Sciatic nerve (tissue), 2 donors: ENCODE measurements at regions not wholly inside any gene's neighbourhood (a gene's known extent, or its start where the extent isn't known, plus 50 kb on each side); places are given as distances from the start of the nearest gene placed in this dataset.

Experiments
- ATAC-seq: fragments of 200-7000 bp; cut with Tn5 transposase; one replicate; pipeline ENCODE4 v1.9.1; 2020; ENCODE audit warnings: mild to moderate bottlenecking, moderate library complexity
- DNase-seq: peaks from one replicate; pipeline ENCODE4 v3.0.0-alpha.2; 2020; ENCODE audit warnings: low spot score
- intact Hi-C: fragments of 100-400 bp; cut with DNase I; formaldehyde crosslinking; loops from one replicate; pipeline ENCODE4 v1.14.2; 2022
- donor health status: DM: no; HTN: no; CAD: no.
- donor health status: DM: no; HTN: no; CAD: no.

DNA sequence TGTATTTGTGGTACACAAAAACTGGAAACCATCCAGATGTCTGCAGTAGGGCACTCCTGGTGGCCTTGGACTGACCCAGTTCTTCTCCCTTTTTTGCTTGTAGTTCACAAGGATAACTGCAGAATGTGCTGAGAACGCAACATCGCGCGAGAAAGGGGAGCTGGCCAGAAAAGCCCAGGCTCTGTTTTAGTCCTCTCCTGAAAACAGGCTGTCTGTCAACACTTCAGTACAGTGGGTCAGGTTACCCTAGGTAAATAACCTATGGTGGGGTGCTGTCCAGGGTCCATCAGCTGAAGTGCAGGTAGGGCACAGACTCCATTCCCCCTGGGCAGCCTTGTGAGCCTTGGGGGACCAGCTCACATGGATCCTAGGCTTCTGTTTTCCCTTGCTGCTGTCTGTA is 495.8 kb downstream of the MDFIC start:
- DNase-seq, result no peak
- intact Hi-C loops, result no loop called here
- ATAC-seq, result no peak

DNA sequence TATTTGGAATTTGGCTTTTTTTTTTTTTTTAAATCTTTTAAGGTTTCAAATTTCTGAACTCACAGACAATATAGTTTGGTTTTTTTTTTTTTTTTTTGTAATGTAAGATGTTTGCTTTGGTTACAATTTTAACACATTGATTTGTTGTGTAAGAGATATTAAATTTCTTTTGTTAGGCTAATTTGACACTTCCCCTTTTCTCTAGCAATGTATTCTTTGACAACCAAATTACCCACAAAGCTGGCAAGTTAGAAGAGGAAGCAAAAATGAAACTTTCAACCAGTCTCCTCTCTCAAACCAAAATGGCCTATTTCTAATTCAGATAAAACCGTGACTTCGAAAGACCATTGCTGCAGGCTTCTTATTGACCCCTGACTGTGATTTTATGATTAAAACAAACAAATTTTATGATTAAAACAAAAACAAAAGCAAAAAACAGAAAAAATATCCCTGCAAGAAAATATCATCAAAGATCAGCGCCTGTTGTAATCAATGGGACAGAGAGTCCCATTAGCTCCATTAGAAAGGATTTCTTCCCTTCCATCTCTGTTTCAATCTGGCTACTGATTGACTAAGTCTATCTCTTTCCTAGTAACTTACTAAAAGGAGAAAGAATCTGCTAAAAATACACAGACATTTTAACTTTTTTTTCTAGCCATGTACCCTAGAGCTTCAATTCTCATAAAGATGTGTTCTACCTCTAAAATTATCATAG is 489.2 kb downstream of the MDFIC start:
- ATAC-seq, result no peak
- intact Hi-C loops, result no loop called here
- no peak for DNase-seq

- intact Hi-C loops, result no loop called here
- DNase-seq (no peak), ATAC-seq (no peak)
These were observed 488.5 kb downstream of the MDFIC start for GRCh38 chr7:115410434-115410820.

- intact Hi-C loops, result no loop called here
- ATAC-seq, result no peak
- no peak for DNase-seq
These were observed 488.0 kb downstream of the MDFIC start for GRCh38 chr7:115409682-115410433.

DNA sequence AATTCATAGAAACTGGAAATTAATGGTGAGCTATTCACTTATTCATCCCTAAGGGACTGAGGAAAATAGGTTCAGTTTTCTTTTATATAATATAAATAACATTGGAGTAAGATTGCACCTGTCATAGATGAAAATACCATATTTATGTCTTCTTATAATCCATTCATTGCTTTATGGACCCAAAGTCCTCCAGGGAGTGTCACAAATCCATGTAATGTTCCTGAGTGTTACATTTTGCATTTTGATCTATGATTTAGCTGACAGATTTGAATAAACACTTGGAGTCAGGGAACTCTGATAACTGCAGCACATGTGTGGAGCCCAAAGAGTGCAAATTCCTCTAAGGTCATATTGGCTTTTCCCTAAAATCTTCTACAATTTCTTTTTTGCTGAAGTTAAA is 484.3 kb downstream of the MDFIC start:
- no peak for ATAC-seq
- DNase-seq, result no peak
- intact Hi-C loops, result no loop called here

- ATAC-seq (no peak), DNase-seq (no peak)
- intact Hi-C loops, result no loop called here
These were observed 465.2 kb downstream of the MDFIC start for GRCh38 chr7:115387137-115387536.

- DNase-seq (no peak), ATAC-seq (no peak)
- intact Hi-C loops, result no loop called here
These were observed 457.4 kb downstream of the MDFIC start for GRCh38 chr7:115379321-115379720.

DNA sequence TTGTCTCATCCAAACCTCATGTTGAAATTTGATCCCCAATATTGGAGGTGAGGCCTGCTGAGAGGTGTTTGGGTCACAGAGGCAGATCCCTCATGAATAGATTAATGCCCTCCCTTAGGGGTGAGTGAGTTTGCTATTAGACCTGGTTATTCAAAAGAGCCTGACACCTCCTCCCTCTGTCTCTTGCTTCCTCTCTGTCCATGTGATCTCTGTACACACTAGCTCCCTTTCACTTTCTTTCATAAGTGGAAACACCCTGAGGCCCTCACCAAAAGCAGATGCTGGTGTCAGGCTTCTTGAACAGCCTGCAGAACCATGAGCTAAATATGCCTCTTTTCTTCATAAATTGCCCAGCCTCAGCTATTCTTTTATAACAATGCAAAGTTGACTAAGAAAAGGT is 447.1 kb downstream of the MDFIC start:
- ATAC-seq (no peak), DNase-seq (no peak)
- intact Hi-C loops, result no loop called here

- ATAC-seq (no peak), DNase-seq (no peak)
- intact Hi-C loops, result no loop called here
These were observed 442.0 kb downstream of the MDFIC start for GRCh38 chr7:115363916-115364315.

DNA sequence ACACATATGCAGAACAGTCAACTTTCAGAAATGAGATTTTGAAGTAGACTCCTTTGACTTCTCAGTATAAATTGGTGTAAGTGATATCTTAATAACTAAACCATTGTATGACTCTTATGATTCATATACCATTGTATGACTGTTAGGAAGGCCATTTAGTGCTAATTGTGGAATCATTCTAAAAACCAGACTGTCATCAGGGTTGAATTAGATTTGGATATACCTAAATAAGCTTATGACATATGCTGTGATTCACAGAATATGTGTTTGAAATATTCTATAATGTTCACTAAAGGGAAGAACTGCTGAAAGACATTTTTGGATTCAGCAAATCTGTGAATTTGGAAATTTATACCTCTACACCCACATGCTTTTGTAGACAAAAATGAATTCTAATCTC is 438.1 kb downstream of the MDFIC start:
- DNase-seq (no peak), ATAC-seq (no peak)
- intact Hi-C loops, result no loop called here

GRCh38 chr7:115359119-115359518 is 437.2 kb downstream of the MDFIC start:
- intact Hi-C loops, result no loop called here
- ATAC-seq (no peak), DNase-seq (no peak)

- DNase-seq (no peak), ATAC-seq (no peak)
- intact Hi-C loops, result no loop called here
These were observed 435.8 kb downstream of the MDFIC start for GRCh38 chr7:115357703-115357999.

DNA sequence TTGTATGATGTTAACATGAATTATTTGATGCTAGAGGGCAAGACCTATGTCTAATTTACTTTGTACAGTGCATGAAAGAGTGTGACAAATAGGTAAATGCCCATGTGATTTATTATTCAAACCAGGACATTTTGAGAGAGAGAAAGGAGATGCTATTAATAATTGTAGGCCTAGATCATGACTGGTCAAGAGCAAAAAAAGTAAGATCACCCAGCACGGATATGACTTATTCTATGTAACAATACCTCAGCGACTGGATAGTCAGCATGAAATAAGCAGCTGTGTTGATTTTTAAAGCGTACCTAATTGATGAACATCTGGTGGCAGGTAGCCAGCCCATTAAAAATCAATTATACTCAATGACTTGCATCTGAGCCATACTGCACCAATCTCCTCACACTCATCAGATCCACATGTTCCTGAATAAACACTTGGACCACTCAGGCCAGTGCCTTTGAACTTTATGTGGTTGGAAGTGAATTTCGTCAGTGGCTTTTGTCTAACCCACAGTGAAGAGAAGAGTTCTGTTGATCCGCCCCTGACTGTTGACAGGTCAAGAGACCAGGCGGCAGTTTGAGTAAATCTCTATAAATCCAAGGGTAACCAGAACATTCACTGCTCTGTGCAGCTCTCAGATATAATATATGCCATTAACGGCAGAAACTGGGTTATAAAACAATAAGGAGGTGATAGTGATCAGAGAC is 435.3 kb downstream of the MDFIC start:
- intact Hi-C loops, result no loop called here
- ATAC-seq (no peak), DNase-seq (no peak)

DNA sequence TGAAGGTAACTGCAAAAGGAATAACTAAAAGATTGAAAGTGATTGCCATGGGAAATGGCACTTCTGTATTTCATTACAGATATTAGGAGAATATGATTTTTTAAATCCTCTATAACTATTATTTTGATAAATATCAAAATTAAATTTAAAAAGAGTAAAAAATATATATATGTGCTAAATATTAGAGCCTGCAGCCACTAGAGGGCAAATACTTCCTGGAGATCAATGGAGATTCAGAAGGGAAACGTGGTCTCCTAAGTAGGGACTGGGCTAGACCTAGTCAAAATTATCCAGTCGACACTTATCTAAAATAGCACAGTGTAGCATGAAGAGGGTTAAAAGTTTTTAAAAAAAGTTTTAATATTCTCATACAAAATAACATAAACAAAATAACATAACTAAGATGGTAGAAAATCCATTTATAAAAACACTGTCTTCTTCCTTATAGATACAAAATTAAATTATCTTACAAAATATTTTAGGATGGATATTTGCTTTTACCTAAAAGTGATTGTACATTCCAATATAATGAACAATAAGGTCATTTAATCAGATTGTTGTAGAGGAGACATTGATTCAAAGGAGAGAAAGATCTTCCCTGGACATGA is 434.3 kb downstream of the MDFIC start:
- no peak for DNase-seq
- intact Hi-C loops, result no loop called here
- ATAC-seq, result no peak

DNA sequence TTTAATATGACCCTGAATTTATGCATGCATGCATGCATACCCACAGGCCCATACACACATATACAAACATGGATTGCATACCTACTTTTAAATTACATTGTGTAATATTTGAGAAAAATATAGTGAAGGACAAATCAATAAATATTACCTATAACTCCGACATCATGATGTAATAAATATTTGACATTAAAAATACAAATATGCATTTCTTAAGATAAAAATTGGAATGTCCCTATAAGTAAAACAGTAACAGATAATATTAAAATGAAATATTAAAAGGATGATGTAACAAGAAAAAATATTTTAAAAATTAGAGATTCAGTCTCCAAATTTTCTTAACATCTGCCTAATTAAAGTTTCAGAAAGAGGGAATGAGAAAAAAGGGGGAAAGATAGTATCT is 433.0 kb downstream of the MDFIC start:
- intact Hi-C loops, result no loop called here
- DNase-seq (no peak), ATAC-seq (no peak)

- ATAC-seq, result no peak
- DNase-seq, result no peak
- intact Hi-C loops, result no loop called here
These were observed 430.5 kb downstream of the MDFIC start for GRCh38 chr7:115352375-115352774.

DNA sequence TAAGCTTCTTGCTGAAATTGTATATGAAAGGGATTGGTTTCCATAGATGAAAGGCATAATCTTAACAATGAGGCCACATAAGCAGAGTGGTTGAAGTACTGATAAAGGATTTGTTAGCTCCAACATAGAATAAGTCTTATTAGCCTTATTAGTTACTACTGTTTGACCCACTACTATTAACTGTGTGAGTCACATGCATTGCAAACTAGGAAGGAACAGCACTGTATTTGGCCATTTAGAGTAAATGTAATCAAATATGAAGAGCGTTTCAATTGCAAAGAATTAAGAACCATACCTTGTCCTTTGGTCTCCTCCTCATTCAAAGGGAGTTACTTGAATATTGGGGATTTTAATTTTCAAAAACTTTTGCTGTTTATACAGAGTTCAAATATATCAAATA is 428.9 kb downstream of the MDFIC start:
- intact Hi-C loops, result no loop called here
- ATAC-seq, result no peak
- no peak for DNase-seq

GRCh38 chr7:115349635-115350034 is 427.7 kb downstream of the MDFIC start:
- intact Hi-C loops, result no loop called here
- no peak for ATAC-seq
- no peak for DNase-seq

GRCh38 chr7:115346685-115347084 is 424.8 kb downstream of the MDFIC start:
- DNase-seq (no peak), ATAC-seq (no peak)
- intact Hi-C loops, result no loop called here

DNA sequence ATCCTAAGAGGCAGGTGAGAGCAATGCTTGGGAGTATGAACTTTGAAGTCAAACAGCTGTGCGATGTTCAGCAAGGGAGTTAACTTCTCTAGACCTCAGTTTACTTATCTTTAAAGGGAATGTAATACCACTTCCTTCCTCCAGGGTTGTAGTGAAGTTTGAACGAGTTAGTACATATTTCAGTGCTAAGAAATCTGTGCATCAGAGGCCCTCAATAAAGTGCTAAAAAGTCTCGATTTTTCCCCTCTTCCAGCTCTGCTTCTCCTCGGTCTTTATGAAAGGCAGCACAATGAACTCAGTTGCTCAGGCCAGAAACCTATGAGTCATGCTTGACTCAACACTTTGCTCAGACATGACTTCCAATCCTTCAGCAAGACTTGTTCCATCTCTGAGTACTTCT is 418.9 kb downstream of the MDFIC start:
- no peak for ATAC-seq
- intact Hi-C loops, result no loop called here
- no peak for DNase-seq
